ENCODE measurements at regions not wholly inside any gene's neighbourhood (a gene's known extent, or its start where the extent isn't known, plus 50 kb on each side); places are given as distances from the start of the nearest gene placed in this dataset.
"Not testable (repeated sequence)": the region's sequence is repeated elsewhere in the genome, so short reads cannot be mapped to it uniquely, and the experiment has no call there.

GRCh38 chr20:47936612-47937011 lies 151.3 kb upstream of the SULF2 start:
- DNase-seq, result no peak

DNA sequence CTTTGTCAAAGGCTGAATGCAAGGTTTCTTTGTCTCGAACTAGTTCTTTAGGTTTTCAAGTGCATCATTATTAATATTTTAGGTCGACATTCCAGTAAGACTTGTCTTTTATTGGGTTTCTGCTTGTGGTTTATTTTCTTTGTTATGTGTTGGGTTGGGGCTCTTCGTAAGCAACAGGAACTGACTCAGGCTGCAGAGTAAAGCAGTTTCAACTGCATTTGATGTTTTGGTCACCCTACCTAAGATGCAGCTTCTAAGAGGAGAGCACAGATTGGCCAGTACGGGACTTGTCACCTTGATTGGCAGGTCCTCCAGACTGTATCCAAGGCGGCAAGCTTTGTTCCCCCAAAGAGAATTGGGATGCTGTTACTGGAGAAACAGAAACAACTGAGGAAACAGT lies 149.5 kb upstream of the SULF2 start:
- DNase-seq, result no peak

DNA sequence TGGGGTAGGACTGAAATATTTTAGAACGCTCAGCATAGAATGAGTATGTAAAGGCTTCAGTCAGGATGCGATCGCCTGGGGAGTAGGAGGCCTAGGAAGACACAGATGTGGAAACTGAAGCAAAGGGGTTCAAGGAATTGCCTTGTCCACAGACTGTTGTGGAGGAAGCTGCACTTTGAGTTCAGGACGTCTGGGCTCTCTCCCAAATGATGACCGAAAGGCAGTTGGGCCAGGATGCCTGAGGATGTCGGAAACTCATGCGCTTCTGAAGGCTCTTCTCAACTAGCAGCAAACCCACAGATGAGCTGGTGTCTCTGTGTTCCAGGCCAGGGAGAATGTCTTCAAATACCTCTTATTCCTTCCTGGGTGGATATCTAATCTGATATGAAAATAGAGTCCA lies 146.2 kb upstream of the SULF2 start:
- DNase-seq, result no peak

- no peak for DNase-seq
Measured at GRCh38 chr20:47931002-47931401, 145.7 kb upstream of the SULF2 start.

GRCh38 chr20:47929368-47930115 lies 144.3 kb upstream of the SULF2 start:
- DNase-seq, result no peak

GRCh38 chr20:47927944-47928343 lies 142.7 kb upstream of the SULF2 start:
- DNase-seq, result no peak

GRCh38 chr20:47927385-47927851 lies 142.1 kb upstream of the SULF2 start:
- no peak for DNase-seq

DNA sequence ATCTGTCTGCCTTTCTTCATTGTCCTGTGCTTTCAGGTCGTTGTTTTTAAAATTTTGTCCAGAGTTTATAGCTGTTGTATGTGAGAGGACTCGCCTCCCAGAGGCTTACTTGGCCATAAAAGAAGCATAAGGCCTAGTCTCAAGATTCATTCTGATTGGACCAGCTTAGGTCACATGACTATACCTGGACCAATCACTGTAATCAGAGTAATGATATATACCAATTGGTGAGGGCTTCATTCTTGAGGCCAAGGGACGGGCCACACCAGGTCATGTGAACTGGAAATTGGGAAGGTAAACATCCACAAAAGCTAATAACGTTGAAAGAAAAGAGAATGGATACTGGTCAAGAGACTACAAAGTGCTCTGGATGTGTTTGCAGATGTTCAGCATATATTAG lies 141.4 kb upstream of the SULF2 start:
- no peak for DNase-seq

DNA sequence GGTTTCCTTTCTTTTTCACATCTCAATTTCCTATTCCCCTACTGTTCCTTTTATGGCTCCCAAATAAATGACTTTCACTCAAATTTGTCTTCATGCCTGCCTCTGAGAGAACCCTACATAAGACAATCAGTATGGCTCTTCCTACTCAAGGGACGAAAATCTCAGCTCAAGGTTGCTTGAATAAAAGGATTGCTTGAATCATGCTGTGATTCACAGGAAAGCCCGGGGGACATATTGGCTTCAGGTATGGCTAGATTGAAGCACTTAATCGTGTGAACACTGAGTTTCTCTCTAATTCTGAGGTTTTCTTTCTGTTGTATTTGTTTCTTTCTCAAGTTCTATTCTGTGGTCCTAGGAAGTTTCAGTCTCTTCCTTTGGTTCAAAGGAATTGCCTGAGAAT lies 140.3 kb upstream of the SULF2 start:
- no peak for DNase-seq

DNA sequence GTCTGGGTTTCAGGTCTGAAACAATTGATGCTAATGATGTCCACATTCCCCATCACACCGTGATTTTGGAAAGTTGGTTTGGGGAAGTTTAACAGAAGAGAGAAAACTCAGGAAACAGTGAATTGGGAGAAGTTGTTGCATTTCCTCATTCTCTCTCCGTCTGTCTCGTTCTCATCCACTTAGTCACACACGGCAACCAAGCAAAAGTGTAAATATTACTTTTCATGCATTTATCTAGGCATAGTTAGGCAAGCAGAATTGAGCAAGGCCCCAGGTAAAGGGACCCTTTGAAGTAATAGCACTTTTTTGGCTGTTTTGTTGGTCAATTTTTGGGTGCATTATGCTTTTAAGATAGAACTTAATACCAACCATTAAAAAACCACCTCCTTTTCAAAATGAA lies 137.0 kb upstream of the SULF2 start:
- DNase-seq, result no peak

DNA sequence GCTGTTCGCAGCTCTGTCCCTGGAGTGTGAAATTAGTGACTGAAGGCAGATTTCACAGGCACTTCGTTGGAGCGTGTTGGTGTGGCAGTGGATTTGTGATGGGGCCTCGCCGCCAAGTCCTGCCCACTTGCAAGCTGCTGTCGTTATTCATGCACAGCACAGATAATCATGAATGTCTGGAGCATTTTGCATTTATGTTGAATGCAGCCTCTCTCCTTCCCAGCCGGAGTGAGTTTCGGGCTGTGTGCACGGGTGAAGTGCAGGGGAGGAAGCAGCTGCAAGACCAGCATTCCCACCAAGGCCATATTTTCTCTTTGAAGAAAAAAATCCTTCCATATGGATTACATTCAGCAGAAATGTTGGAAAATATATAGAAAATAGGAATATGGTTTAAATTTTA lies 136.5 kb upstream of the SULF2 start:
- DNase-seq, result not testable (repeated sequence)

DNA sequence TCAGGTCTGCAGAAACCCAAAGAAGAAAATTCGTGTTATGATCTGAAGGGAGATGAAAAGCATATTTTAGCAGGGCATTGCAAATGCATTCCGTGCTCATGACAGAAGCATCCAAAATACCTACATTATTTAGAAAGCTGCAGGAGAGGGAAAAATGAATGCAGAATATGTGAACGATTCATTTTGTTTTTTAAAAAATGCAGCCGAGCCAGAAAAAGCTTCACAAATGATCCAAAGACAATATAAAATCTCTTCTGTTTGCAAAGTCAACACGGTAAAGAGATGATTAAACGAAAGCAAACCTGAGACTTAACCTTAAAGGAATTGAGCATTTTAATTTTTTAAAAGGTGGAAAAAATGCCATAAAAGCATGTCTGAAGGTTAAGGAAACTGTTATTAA lies 136.1 kb upstream of the SULF2 start:
- DNase-seq, result no peak

DNA sequence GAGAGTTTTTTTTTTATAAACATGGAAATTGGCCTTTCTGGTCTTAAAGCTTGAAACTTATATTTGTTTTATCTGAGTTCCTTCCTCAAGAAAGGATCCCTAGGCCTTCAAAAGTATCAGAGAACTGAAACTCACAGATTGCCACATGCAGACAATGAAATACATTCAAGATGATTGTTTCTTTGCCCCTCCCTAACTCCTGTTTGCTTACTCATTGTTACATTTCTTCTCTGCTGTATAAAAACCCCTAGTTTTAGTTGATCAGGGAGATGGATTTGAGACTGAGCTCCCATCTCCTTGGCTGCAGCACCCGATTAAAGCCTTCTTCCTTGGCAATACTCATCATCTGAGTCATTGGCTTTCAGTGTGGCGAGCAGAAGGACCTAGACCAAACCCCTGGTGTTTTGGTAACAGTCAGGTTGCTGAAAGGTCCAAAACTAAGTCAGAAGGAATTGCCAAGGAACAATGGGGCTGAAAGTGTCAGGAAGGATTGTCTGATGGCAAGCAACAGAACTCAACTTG lies 132.3 kb upstream of the SULF2 start:
- DNase-seq, result no peak

- no peak for DNase-seq
Measured at GRCh38 chr20:47915495-47915894, 130.2 kb upstream of the SULF2 start.

DNA sequence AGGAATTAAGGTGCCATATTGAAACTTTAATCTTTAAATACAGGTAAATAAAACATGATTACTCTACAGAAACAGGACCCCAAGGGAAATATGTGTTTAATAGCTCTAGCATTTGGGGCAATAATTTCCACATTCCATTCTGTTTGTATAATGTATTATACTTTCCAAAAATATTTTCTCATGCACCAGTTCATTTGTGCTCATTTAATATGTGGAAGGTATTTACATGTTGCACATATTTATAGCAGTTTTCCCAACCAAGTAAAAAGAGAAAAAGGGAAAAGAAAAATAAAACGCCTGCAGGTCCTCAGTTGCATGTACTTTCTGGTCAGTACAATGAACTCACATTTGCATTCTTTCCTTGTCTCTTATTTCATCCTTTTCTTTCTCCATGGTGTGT lies 129.5 kb upstream of the SULF2 start:
- no peak for DNase-seq

GRCh38 chr20:47912786-47913501 lies 127.7 kb upstream of the SULF2 start:
- DNase-seq, result not testable (repeated sequence)

- not testable (repeated sequence) for DNase-seq
Measured at GRCh38 chr20:47912165-47912564, 126.9 kb upstream of the SULF2 start.

- not testable (repeated sequence) for DNase-seq
Measured at GRCh38 chr20:47909696-47910369, 124.6 kb upstream of the SULF2 start.

GRCh38 chr20:47908361-47909035 lies 123.2 kb upstream of the SULF2 start:
- DNase-seq, result not testable (repeated sequence)

- not testable (repeated sequence) for DNase-seq
Measured at GRCh38 chr20:47907951-47908350, 122.7 kb upstream of the SULF2 start.

GRCh38 chr20:47907031-47907675 lies 121.9 kb upstream of the SULF2 start:
- DNase-seq, result no peak

- no peak for DNase-seq
Measured at GRCh38 chr20:47906348-47906660, 121.0 kb upstream of the SULF2 start.
